ENCODE measurements at regions not wholly inside any gene's neighbourhood (a gene's known extent, or its start where the extent isn't known, plus 50 kb on each side); places are given as distances from the start of the nearest gene placed in this dataset.

DNA sequence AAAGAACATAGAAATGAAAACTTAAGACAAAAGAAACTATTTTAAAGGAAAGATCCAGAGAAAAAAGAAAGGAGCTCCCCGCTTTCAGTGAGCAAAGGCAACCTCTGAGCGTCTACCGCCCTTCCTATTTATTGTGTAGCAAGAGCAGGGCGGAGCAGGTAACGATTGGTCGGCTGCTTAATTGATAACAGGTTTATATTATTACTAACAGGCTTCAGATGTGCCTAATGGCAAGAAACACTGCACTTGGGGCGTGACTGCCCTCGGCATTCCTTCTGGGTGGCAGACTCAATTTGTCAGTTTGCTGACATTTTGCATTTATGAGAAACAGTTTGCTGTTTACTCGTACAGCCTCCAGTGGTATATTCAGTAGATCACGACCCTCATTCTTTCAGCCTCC is 482.7 kb upstream of the C9orf72 start:
- Histone ChIP-seq H3K27me3 (ENCODE audit: insufficient read depth, low read length) (no peaks in the 10 kb centered on the region), H3K9me2 (ENCODE audit: low read depth, low read length) (no peaks in the 10 kb centered on the region), H3K9me3 (ENCODE audit: low read length) (no peaks in the 10 kb centered on the region), H4K20me1 (ENCODE audit: insufficient read depth, low read length) (no peaks in the 10 kb centered on the region), H3K36me3 (ENCODE audit: insufficient read depth, low read length) (no peaks in the 10 kb centered on the region), H3K9ac (ENCODE audit: low read length) (no peak overlapping the region), H2AFZ (ENCODE audit: low read length) (no peak overlapping the region), H3K27ac (ENCODE audit: low read depth, low read length, poor library complexity, severe bottlenecking) (no peak overlapping the region), H3K4me1 (ENCODE audit: insufficient read depth, low read length, severe bottlenecking) (no peaks in the 10 kb centered on the region), H3K4me2 (ENCODE audit: low read length) (no peak overlapping the region), H3K4me3 (ENCODE audit: low read depth, low read length, poor library complexity, severe bottlenecking) (no peak overlapping the region), H3F3A (ENCODE audit: insufficient read depth, low read length) (no peaks in the 10 kb centered on the region), H3K79me2 (ENCODE audit: insufficient read depth, low read length) (no peaks in the 10 kb centered on the region)
- TF ChIP-seq, protein P1, sequence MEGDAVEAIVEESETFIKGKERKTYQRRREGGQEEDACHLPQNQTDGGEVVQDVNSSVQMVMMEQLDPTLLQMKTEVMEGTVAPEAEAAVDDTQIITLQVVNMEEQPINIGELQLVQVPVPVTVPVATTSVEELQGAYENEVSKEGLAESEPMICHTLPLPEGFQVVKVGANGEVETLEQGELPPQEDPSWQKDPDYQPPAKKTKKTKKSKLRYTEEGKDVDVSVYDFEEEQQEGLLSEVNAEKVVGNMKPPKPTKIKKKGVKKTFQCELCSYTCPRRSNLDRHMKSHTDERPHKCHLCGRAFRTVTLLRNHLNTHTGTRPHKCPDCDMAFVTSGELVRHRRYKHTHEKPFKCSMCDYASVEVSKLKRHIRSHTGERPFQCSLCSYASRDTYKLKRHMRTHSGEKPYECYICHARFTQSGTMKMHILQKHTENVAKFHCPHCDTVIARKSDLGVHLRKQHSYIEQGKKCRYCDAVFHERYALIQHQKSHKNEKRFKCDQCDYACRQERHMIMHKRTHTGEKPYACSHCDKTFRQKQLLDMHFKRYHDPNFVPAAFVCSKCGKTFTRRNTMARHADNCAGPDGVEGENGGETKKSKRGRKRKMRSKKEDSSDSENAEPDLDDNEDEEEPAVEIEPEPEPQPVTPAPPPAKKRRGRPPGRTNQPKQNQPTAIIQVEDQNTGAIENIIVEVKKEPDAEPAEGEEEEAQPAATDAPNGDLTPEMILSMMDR (IDR thresholded peaks at IDR 0.05; ENCODE audit: low read length): no peak
- no peak for TF ChIP-seq EZH2 (IDR thresholded peaks at IDR 0.05; ENCODE audit: borderline replicate concordance, low read length)

DNA sequence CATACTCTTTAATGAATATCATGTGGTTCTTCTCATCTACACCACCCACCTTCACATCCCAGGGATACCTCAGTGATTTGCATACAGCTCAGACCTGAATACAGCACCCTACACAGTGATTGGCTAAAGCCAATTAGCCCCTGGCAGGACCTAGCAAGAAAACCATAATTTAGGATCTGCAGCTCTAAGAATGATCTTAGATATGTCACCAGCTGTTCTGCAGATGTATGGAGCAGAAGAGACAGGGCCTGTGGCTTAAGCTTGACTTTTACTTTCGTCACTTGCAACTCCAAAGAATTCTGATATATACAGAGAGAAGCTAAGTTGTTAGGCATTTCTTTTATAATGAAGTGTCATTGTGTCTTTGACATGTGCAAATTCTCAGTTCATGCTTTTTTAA is 483.2 kb upstream of the C9orf72 start:
- Histone ChIP-seq H3K4me1 (ENCODE audit: insufficient read depth, low read length, severe bottlenecking) (no peaks in the 10 kb centered on the region), H3K4me2 (ENCODE audit: low read length) (no peak overlapping the region)
- no peak for TF ChIP-seq EZH2 (IDR thresholded peaks at IDR 0.05; ENCODE audit: borderline replicate concordance, low read length)

DNA sequence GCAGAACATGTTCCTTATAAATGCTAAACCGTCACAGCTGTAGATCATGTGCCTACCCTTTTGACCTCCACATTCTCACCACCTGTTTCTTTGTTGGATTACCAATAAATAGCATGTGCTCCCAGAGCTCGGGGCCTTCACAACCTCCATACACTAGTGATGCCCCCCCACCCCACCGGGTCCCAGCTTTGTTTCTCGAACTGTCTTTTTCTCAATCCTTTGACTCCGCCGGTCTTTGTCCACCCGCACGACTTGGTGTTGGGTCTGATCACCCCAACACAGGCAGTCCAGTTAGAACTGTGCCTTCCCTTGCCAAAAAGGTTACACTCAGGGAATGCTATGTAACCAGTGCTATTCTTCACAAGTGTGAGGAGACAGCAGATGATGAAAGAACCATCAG is 485.9 kb upstream of the C9orf72 start:
- H3K27me3 ChIP-seq (ENCODE audit: insufficient read depth, low read length): no peaks in the 10 kb centered on the region
- no peaks in the 10 kb centered on the region for H4K20me1 ChIP-seq (ENCODE audit: insufficient read depth, low read length)
- no peaks in the 10 kb centered on the region for H3K4me1 ChIP-seq (ENCODE audit: insufficient read depth, low read length, severe bottlenecking)
- H3K4me2 ChIP-seq (ENCODE audit: low read length): no peak overlapping the region
- H3K27ac ChIP-seq (ENCODE audit: low read depth, low read length, poor library complexity, severe bottlenecking): no peak overlapping the region
- TF ChIP-seq, protein P1 (IDR thresholded peaks at IDR 0.05; ENCODE audit: low read length): no peak
- TF ChIP-seq EZH2 (IDR thresholded peaks at IDR 0.05; ENCODE audit: borderline replicate concordance, low read length): no peak
- H3K9me2 ChIP-seq (ENCODE audit: low read depth, low read length): no peaks in the 10 kb centered on the region
- H3K79me2 ChIP-seq (ENCODE audit: insufficient read depth, low read length): no peaks in the 10 kb centered on the region
- no peak overlapping the region for H2AFZ ChIP-seq (ENCODE audit: low read length)
- H3K36me3 ChIP-seq (ENCODE audit: insufficient read depth, low read length): no peaks in the 10 kb centered on the region
- H3K4me3 ChIP-seq (ENCODE audit: low read depth, low read length, poor library complexity, severe bottlenecking): no peak overlapping the region
- H3K9ac ChIP-seq (ENCODE audit: low read length): no peak overlapping the region
- no peaks in the 10 kb centered on the region for H3F3A ChIP-seq (ENCODE audit: insufficient read depth, low read length)
- H3K9me3 ChIP-seq (ENCODE audit: low read length): no peaks in the 10 kb centered on the region

More for the DNA sequence above, 483.2 kb upstream of the C9orf72 start:
- H3K27ac ChIP-seq (ENCODE audit: low read depth, low read length, poor library complexity, severe bottlenecking): no peak overlapping the region
- H3K9me2 ChIP-seq (ENCODE audit: low read depth, low read length): no peaks in the 10 kb centered on the region
- H3K27me3 ChIP-seq (ENCODE audit: insufficient read depth, low read length): no peaks in the 10 kb centered on the region
- no peaks in the 10 kb centered on the region for H4K20me1 ChIP-seq (ENCODE audit: insufficient read depth, low read length)
- no peaks in the 10 kb centered on the region for H3K9me3 ChIP-seq (ENCODE audit: low read length)
- no peaks in the 10 kb centered on the region for H3F3A ChIP-seq (ENCODE audit: insufficient read depth, low read length)
- H3K9ac ChIP-seq (ENCODE audit: low read length): no peak overlapping the region
- no peaks in the 10 kb centered on the region for H3K79me2 ChIP-seq (ENCODE audit: insufficient read depth, low read length)
- H2AFZ ChIP-seq (ENCODE audit: low read length): no peak overlapping the region
- no peak overlapping the region for H3K4me3 ChIP-seq (ENCODE audit: low read depth, low read length, poor library complexity, severe bottlenecking)
- H3K36me3 ChIP-seq (ENCODE audit: insufficient read depth, low read length): no peaks in the 10 kb centered on the region

DNA sequence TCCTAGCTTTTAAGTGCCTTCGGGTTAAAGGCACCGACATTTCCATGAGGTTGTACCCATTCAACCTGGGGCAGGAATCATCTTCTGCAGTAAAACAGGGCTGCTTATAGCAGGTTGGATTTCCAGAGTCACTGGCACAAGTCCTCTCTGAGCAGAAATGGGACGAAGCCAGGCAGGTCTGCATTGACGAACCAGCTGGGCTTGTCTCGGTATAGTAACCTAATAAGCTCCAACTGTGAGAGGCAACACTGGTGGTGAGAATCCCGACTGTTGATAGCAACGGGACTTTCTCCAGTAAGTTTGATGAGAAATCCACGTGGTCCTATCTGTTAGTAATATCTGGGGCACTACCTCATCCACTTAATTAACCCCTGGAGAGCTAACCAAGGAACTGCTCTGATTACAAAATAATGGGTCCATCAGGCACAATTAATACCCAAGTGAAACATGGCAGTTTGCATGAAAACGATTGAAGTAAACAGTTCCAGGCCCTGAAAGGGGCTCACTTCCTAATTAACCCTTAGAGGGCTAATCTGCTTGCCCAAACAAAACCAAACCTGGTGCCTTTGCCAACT is 491.0 kb upstream of the C9orf72 start:
- TF ChIP-seq, protein P1 (IDR thresholded peaks at IDR 0.05; ENCODE audit: low read length): no peak
- no peak for TF ChIP-seq EZH2 (IDR thresholded peaks at IDR 0.05; ENCODE audit: borderline replicate concordance, low read length)

More for the DNA sequence above, 491.0 kb upstream of the C9orf72 start:
- no peaks in the 10 kb centered on the region for H3K79me2 ChIP-seq (ENCODE audit: insufficient read depth, low read length)
- no peaks in the 10 kb centered on the region for H3K36me3 ChIP-seq (ENCODE audit: insufficient read depth, low read length)
- no peaks in the 10 kb centered on the region for H3K4me1 ChIP-seq (ENCODE audit: insufficient read depth, low read length, severe bottlenecking)
- H3K27me3 ChIP-seq (ENCODE audit: insufficient read depth, low read length): no peaks in the 10 kb centered on the region
- H2AFZ ChIP-seq (ENCODE audit: low read length): no peak overlapping the region
- H3K4me3 ChIP-seq (ENCODE audit: low read depth, low read length, poor library complexity, severe bottlenecking): no peak overlapping the region
- H3K9ac ChIP-seq (ENCODE audit: low read length): no peak overlapping the region
- H3K4me2 ChIP-seq (ENCODE audit: low read length): no peak overlapping the region
- no peaks in the 10 kb centered on the region for H3K9me3 ChIP-seq (ENCODE audit: low read length)
- H4K20me1 ChIP-seq (ENCODE audit: insufficient read depth, low read length): no peaks in the 10 kb centered on the region
- no peak overlapping the region for H3K27ac ChIP-seq (ENCODE audit: low read depth, low read length, poor library complexity, severe bottlenecking)
- no peaks in the 10 kb centered on the region for H3F3A ChIP-seq (ENCODE audit: insufficient read depth, low read length)
- H3K9me2 ChIP-seq (ENCODE audit: low read depth, low read length): no peaks in the 10 kb centered on the region
